Left ventricle myocardium superior (tissue), 1 donor: ENCODE measurements at regions not wholly inside any gene's neighbourhood (a gene's known extent, or its start where the extent isn't known, plus 50 kb on each side); places are given as distances from the start of the nearest gene placed in this dataset.
A peak's percentile ranks its signal among the peaks of the same experiment; 100 is the strongest.

Experiments used
- ATAC-seq: fragments of 200-7000 bp; cut with Tn5 transposase; one replicate; pipeline ENCODE4 v1.9.1; 2020; ENCODE audit warnings: mild to moderate bottlenecking, moderate library complexity
- DNase-seq: peaks from one replicate; pipeline ENCODE4 v3.0.0-alpha.2; 2020
- intact Hi-C: fragments of 100-400 bp; cut with micrococcal nuclease; formaldehyde crosslinking; loops from one replicate; pipeline ENCODE4 v1.11.0; 2022
- donor health status: DM: no; HTN: yes; CAD: no; lungs with severe emphysema.

DNA sequence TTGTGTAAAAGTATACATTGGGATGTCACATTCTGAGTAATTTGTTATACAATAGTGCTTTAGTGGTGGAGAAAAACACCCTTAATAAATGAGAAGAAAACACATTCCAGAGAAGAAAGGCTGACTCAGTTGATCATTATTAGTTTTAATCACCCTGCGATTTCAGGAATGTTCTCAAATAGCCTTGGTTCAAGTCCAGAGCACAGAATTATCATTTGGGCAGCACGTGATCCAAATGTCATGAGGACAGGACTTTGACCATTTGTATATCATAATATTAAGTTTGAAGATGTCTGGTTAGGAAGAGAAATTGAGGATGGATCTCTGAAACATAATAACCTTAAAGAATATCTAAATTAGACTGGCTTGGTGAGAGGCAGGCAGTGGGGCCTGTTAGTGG lies 1434.3 kb upstream of the TENM3 start:
- no peak for ATAC-seq
- no peak for DNase-seq
- intact Hi-C loops = no loop called here

DNA sequence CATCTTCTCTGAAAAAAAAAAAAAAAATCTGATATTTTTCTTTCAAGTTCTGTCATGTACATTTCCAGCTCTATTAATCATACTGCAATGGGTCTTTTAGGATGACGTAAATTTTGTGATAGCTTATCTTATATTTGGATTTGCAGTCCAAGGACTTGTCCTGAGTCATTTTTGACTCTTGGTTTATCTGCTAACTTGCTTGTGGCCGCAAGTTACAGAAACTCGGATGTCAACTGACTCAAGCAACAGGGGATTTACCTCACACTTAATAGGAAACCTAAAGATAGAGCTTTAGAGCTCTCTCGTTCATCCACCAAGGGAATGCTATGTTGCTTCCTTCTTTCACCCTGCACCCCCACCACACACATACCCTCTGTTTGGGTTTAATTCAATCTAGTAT lies 1433.8 kb upstream of the TENM3 start:
- intact Hi-C loops = no loop called here
- DNase-seq (no peak), ATAC-seq (no peak)

DNA sequence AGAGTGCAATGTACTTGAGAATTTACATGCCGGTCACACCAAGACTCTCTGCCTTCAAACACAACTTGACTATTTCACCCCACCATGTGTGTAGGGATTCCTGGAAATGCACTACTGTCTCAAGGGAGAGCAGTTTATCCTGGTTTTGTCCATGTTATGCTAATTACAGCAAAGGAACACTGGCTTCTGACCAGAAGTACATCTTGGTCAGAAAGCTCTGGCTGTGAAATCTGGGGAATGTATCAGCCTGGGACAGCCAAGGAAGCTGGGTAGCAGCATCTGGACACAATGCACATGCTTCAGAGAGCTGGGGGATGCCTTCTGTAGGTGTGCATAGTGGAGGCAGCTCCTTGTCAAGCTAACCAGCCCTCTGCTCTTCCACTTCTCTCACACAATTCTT lies 1432.6 kb upstream of the TENM3 start:
- DNase-seq = no peak
- ATAC-seq = no peak
- intact Hi-C loops = no loop called here

DNA sequence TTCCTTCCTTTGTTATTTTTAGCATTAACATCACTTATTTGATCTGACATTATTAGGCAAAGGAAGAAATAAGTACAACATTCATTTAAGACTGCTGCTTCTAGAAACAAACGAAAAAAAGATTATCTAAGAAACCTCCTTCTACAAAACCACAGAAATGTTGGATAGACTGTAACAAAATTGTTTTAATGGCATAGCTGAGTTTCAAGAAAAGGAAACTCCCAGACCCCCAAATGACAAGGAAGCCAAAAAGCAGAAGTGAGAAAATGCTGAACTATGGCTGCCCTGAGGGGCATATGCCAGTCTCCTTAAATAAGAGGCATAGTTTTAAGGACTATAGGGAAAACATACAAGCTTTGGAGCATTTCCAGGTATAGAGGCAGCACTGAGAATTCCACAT lies 1431.6 kb upstream of the TENM3 start:
- intact Hi-C loops = no loop called here

DNA sequence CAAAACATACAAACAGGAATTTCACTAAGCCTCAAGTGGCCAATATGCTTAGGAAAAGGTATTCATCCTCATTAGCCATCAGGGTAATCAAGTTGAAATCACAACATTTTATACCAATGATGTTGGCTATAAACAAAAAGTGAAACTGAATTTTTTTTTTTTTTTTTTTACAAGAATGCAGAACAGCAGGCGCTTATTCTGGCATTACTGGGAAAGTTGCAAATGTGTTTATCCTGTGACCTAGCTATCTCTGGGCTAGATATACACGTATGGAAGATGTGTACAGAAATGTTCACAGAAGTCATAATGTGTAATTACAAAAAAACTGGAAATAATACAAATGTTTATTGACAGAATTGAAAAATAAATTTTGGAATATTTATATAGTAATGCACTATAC lies 1430.4 kb upstream of the TENM3 start:
- intact Hi-C loops = no loop called here
- ATAC-seq = no peak
- DNase-seq = no peak

More for the DNA sequence above, 1431.6 kb upstream of the TENM3 start:
- no peak for ATAC-seq
- DNase-seq = no peak

DNA sequence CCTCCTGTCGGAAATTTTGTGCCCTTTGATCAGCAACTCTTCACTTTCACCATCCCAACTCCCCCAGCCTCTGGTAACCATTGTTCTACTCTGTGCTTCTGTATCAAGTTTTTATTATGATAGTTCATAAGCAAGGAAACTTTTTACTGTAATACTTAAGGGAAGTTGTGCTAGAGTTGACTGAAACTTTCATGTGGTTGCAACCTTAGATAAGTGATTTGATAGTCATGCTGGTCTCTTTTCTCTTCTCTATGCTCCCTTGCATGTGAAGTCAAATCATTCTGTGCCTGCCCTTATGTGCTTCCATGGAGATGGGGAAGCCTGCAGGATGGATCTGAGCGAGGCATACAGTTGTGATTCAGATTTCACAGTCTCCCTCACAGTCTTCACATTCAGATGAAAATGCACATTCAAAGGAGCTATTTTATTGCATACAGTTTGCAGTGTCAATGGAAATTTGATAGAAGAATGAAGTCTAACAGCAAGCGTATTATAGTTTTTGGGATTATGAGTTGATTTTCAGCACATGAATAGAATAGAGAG lies 1428.3 kb upstream of the TENM3 start:
- DNase-seq (no peak), ATAC-seq (no peak)
- intact Hi-C loops = no loop called here

DNA sequence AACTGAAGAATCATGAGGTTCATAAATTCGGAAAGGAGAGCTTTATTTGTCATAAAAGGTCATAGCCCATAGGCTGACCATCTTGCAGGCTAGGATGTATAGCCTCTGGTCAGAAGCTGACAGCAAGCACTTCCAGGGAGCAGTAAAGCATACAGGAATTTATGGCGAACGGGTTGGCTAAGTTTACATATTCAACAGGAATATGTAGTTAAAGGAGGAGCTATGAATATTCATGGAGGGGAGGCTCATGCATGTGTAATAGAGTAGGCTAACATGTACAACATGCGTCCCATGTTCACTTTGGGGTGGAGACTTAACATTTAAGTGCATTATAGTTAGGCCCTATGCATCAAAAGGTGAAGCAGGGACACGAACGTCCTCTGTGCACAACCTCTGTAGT lies 1425.7 kb upstream of the TENM3 start:
- DNase-seq (no peak), ATAC-seq (no peak)
- intact Hi-C loops = no loop called here

DNA sequence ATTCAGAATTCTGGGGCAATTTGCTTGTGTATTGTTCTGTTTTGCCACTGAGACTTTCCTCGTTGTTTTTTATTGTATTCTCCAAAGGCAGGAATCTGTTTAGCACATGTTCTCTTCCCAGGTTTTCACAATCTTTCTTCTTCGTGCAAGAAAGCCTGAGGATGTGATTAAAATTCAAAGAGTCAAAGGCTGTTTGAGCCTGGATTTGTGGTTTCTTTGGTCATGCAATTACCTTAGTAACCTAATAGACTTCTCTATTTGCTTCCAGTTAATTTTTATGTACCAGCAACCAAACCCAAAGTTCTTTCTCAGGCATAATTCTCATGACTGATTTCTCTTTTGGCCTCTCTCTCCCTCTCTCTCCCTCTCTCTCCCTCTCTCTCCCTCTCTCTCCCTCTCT lies 1420.1 kb upstream of the TENM3 start:
- ATAC-seq = no peak
- intact Hi-C loops = no loop called here
- no peak for DNase-seq

DNA sequence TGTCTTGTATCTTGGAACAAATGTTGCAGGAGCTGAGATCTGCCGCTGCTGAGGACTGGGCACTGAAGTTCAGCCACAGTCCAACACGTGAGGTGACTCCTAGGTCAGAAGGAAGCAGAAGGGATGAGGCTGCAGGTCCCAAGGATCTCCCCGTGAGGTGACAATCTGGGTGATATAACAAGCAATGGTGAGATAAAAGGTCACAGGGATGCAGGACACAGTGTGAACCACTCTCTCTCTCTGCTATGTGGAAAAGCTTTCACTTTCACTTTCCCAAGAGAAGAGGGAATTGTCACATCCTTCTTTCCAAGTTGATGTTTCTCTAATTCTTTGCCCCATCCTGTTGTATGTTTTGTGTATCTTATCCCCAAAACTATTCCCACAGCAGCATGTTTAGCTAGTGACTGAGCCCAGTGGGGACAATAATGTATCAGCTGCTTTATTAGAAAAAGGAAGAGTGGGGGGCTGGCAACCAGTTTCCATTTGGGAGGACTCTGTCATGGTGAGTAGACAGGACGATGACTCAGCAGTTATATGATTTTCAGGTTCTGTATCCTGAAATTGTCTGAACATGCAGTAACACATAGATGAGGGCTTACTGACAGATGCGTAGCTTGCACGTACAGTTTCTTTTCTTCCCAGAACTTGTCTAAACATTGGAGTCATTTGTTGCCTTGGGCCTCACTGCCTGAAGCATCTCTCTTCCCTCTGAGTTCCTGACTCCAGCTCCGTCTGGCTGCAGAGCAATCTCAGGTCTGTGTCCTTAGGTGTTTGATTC lies 1415.8 kb upstream of the TENM3 start:
- intact Hi-C loops = no loop called here
- peak; percentile 50 for ATAC-seq
- DNase-seq = no peak

DNA sequence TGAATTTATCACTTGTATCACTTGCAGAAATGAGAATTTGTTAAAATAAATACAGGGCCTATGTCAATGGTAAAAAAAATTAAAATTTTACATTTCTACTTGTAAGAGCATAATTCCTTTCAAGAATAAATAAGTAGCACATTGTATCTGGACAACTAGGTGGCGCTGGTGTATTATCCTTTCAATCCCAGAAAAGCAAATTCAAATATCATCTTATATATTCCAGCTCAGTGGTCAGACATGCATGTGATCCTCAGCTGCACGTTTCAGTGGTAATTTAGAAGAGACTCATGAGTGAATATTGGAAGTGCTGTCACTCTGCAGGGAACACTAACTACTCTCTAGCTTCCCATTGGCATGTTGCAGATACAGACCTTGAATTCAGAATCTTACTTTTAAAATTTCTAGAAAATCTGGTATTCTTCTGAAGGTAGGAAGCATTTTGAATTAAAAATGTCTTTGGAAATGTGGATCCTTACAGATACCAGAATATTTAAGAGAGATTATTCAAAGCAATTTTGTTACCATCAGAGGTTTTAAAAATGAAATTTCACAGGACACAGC lies 1414.7 kb upstream of the TENM3 start:
- intact Hi-C loops = no loop called here
- ATAC-seq (no peak), DNase-seq (no peak)

DNA sequence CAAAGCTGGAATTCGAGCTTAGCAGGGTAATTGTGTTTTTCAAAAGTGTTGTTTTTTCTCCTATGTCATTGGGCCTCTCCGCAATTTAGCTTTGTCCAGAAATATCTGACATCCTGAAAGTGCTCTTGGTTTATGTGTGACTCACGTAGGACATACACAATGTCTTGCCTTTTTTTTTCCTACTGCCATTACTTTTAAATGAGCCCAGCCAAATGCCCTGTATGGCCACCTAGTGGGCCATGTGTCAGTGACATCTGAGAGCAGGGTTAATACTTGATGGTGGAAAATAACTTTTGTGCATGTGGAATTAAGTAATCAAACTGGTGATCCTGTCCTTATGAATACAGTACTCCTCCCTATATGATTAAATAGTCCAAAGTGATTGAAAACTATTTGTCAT lies 1411.1 kb upstream of the TENM3 start:
- ATAC-seq (no peak), DNase-seq (no peak)
- intact Hi-C loops = no loop called here

DNA sequence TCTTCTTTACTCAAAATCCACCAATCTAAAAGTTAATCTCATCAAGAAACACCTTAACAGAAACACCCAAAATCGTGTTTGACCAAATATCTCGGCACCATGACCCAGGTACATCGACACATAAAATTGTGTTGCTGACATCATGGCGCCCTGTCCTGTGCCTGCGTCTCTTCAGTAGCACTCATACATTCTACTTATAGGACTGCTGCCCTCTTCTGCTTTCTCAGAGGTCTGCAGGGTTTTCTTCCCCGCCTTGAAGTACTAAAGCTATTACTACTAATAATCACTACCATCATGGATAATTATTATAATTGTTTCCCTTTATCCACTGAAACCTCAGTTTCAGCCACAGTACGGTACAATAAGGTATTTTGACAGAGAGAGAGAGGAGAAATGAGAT lies 1403.1 kb upstream of the TENM3 start:
- no peak for DNase-seq
- ATAC-seq = no peak
- intact Hi-C loops = no loop called here

DNA sequence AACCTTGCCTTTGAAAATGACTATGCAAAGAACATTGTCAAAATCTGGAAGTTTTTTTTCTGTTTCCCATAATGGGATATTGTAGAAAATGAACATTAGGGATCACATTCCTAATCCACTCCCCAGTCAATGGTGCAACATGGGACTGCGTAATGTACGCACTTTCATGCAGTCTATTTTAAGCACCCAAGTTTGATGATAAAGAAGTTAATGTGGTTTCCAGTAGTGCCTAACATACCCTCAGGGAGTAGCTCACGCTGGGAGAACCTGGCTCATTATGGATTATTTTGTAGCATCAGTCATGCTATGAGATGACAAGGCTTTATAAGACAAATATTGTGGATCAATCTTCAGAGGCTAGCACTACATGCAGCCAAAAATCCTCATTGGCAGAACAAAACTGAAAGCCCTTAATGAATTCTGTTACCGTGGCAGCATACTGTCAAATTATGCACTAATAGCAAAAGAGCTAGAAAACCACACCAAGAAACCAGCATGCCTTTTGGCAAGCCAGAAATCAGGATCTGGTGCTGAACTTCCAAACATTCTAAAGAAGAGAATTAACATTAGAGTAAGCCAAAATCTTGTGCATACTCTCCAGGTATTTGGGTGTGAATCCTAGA lies 1392.8 kb upstream of the TENM3 start:
- ATAC-seq = no peak
- DNase-seq = no peak
- intact Hi-C loops = no loop called here

DNA sequence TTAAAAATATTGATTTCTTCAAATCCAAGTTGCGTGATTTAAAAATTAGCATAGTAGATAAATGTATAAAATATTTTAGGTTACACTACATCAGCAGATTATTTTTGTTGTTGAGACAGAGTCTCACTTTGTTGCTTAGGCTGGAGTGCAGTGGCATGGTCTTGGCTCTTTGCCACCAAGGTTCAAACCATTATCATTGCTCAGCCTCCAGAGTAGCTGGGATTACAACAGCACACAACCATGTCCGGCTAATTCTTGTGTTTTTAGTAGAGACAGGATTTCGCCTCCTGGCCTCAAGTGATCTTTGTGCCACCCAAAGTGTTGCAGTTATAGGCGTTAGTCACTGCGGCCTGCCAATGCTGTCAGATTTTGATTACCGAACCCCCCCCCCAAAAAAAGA lies 1390.5 kb upstream of the TENM3 start:
- intact Hi-C loops = no loop called here
- DNase-seq (no peak), ATAC-seq (no peak)

DNA sequence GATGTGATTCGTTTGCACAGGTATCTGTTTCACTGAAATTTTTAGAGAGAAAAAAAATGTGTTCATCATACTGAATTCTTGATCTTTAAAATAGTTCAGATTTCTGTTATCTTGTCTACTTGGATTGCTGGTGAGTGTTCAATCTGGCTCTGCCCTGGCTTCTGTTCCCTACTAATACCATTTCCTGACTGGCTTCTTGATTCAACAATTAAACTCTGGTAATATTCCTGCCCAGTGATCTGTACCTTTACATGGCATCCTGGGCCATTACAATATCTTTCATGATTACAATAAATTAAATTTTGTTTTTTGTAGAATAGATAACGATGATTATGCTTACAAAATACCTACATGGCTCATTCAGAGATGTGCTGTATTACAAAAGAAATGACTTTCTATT lies 1388.0 kb upstream of the TENM3 start:
- DNase-seq (no peak), ATAC-seq (no peak)
- intact Hi-C loops = no loop called here

DNA sequence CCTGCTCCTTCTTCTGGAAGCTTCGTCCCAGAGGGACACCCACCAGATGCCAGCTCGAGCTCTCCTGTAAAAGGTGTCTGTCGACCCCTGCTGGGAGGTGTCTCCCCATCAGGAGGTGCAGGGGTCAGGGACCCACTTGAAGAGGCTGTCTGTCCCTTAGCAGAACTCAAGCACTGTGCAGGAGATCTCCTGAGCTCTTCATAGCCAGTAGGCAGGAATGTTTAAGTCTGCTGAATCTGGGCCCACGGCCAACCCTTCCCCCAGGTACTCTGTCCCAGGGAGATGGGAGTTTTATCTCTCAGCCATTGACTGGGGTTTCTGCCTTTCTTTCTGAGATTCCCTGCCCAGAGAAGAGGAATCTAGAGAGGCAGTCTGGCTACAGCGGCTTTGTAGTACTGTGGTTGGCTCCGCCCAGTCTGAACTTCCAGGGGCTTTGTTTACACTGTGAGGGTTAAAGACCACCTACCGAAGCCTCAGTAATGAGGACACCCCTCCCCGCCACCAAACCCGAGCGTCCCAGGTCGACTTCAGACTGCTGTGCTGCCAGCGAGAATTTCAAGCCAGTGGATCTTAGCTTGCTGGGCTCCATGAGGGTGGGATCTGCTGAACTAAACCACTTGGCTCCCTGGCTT lies 1383.0 kb upstream of the TENM3 start:
- DNase-seq = no peak
- no peak for ATAC-seq
- intact Hi-C loops = no loop called here

DNA sequence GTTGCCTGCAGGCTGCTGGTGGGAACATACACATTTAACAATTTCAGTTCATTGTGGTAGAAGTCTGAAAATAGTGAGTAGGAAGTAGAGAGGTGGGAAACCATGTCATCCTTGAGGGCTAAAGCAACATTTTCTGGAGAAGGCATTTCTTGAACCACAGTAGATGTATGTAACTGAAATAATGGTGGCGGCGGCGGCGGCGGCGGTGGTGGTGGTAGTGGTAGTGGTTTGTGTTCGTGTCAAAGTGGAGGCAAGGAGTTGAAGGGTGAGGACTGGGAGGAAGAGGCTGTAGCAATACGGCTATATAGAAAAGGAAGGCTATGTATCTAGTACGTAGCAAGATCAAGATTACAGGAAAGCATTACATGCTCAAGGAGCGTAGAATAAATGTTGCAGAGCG lies 1381.6 kb upstream of the TENM3 start:
- ATAC-seq (no peak), DNase-seq (no peak)
- intact Hi-C loops = no loop called here

DNA sequence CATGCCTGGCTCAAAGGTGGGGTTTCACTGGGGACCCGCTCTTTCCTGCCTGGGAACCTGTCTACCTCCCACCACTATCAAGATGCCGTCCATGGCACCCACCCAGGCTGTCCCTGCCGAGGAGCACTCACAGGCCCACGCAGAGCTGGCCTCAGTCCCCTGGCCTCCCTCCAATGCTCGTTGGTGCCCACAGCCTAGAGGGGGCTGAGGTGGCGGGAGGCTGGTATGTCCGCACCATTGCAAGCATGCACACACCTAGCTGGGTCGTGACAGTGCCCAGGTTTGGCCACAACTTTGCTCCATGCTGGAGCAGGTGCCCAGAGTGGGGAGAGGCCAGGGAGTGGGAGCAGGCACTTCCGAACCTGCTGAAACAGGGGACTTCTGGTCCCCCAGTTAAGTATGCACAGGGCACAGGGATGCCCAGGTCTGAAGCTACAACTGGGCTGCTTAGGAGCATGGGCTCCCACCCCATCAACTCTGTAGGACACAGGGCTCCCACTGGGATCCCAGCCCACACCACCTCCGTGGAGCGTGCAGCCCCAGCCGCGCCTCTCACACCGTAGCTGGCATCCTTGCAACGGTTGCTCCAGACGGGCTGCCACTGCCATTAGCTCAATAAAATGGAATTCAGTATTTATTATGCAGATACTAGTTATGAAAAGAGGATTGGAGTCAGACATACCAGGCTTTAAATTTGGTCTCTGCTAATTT lies 1376.1 kb upstream of the TENM3 start:
- ATAC-seq (no peak), DNase-seq (no peak)
- intact Hi-C loops = no loop called here

DNA sequence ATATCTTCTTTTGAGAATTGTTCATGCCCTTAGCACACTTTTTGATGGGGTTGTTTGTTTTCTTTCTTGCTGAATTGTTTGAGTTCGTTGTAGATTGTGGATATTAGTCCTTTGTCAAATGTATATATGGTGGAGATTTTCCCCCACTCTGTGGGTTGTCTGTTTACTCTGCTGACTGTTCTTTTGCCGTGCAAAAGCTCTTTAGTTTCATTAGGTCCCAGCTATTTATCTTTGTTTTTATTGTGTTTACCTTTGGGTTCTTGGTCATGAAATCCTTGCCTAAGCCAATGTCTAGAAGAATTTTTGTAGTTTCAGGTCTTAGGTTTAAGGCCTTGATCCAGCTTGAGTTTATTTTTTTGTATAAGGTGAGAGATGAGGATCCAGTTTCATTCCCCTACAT lies 1372.6 kb upstream of the TENM3 start:
- no peak for ATAC-seq
- intact Hi-C loops = no loop called here
- no peak for DNase-seq

DNA sequence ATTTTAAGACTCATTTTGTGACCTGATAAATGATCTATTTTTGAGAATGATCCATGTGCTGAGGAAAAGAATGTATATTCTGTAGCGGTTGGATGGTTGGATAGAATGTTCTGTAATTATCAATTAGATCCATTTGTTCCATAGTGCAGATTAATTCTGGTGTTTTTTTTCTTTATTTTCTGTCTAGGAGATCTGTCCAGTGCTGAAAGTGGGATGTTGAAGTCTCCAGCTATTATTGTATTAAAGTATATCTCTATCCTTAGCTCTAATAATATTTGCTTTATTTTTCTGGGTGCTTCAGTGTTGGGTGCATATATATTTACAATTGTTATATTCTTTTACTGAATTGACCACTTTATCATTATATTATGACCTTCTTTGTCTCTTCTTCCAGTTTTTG lies 1344.9 kb upstream of the TENM3 start:
- intact Hi-C loops = no loop called here
- no peak for DNase-seq
- ATAC-seq = no peak
